ENCODE measurements at regions not wholly inside any gene's neighbourhood (a gene's known extent, or its start where the extent isn't known, plus 50 kb on each side); places are given as distances from the start of the nearest gene placed in this dataset.
"Not testable (repeated sequence)": the region's sequence is repeated elsewhere in the genome, so short reads cannot be mapped to it uniquely, and the experiment has no call there.

- DNase-seq = no peak
Measured at GRCh38 chr4:178192611-178193010, 750.4 kb upstream of the AGA start.

GRCh38 chr4:178196751-178197374 lies 754.6 kb upstream of the AGA start:
- no peak for DNase-seq

GRCh38 chr4:178198691-178199090 lies 756.5 kb upstream of the AGA start:
- DNase-seq = no peak

GRCh38 chr4:178202422-178202821 lies 760.2 kb upstream of the AGA start:
- DNase-seq = no peak

- no peak for DNase-seq
Measured at GRCh38 chr4:178205826-178206225, 763.6 kb upstream of the AGA start.

GRCh38 chr4:178215309-178215708 lies 773.1 kb upstream of the AGA start:
- no peak for DNase-seq

GRCh38 chr4:178215763-178216162 lies 773.5 kb upstream of the AGA start:
- DNase-seq = no peak

- not testable (repeated sequence) for DNase-seq
Measured at GRCh38 chr4:178226421-178226820, 784.2 kb upstream of the AGA start.

- DNase-seq = no peak
Measured at GRCh38 chr4:178233906-178234305, 791.7 kb upstream of the AGA start.

GRCh38 chr4:178240891-178241290 lies 798.7 kb upstream of the AGA start:
- DNase-seq = no peak

- no peak for DNase-seq
Measured at GRCh38 chr4:178241601-178242118, 799.4 kb upstream of the AGA start.

- DNase-seq = no peak
Measured at GRCh38 chr4:178242655-178243054, 800.4 kb upstream of the AGA start.

GRCh38 chr4:178244785-178245184 lies 802.5 kb upstream of the AGA start:
- DNase-seq = no peak

- no peak for DNase-seq
Measured at GRCh38 chr4:178255172-178255571, 812.9 kb upstream of the AGA start.

GRCh38 chr4:178258603-178259002 lies 816.4 kb upstream of the AGA start:
- DNase-seq = no peak

GRCh38 chr4:178259566-178259965 lies 817.3 kb upstream of the AGA start:
- DNase-seq = no peak

GRCh38 chr4:178264001-178264400 lies 821.8 kb upstream of the AGA start:
- DNase-seq = no peak

- no peak for DNase-seq
Measured at GRCh38 chr4:178271386-178271785, 829.1 kb upstream of the AGA start.

GRCh38 chr4:178273168-178273567 lies 830.9 kb upstream of the AGA start:
- no peak for DNase-seq

- DNase-seq = no peak
Measured at GRCh38 chr4:178275671-178276360, 833.6 kb upstream of the AGA start.

- no peak for DNase-seq
Measured at GRCh38 chr4:178280362-178280761, 838.1 kb upstream of the AGA start.

GRCh38 chr4:178288462-178288861 lies 846.2 kb upstream of the AGA start:
- no peak for DNase-seq

GRCh38 chr4:178293601-178294000 lies 851.4 kb upstream of the AGA start:
- no peak for DNase-seq

GRCh38 chr4:178296669-178297068 lies 854.4 kb upstream of the AGA start:
- DNase-seq = no peak

GRCh38 chr4:178306565-178306964 lies 864.3 kb upstream of the AGA start:
- DNase-seq = no peak
